K562 (cell line): ENCODE measurements at regions not wholly inside any gene's neighbourhood (a gene's known extent, or its start where the extent isn't known, plus 50 kb on each side); places are given as distances from the start of the nearest gene placed in this dataset.

ENCODE experiments used
- CC2D1A ChIP-seq: fragments of 450-650 bp; IDR thresholded peaks from 2 replicates; pipeline ENCODE4 v1.6.1; 2017; ENCODE audit warnings: mild to moderate bottlenecking
- FOXJ3 ChIP-seq: sonication (generic); formaldehyde crosslinking; IDR thresholded peaks from 2 replicates; pipeline ENCODE4 v1.4.0; 2020; ENCODE audit warnings: mild to moderate bottlenecking, missing genetic modification reagents
- HNRNPK ChIP-seq: fragments of 200-400 bp; formaldehyde crosslinking; IDR thresholded peaks from one replicate; pipeline ENCODE4 v1.6.1; 2018; ENCODE audit warnings: mild to moderate bottlenecking, low read depth, low read length; ENCODE audit not compliant: poor library complexity, severe bottlenecking
- MEF2A ChIP-seq: IDR thresholded peaks from 2 replicates; pipeline ENCODE4 v1.6.1; 2011; ENCODE audit warnings: low read depth, mild to moderate bottlenecking, low read length, moderate library complexity; ENCODE audit not compliant: control insufficient read depth
- SMARCA4 ChIP-seq: fragments of 450-650 bp; IDR thresholded peaks from 2 replicates; pipeline ENCODE4 v1.6.1; 2016
- SRSF9 ChIP-seq: fragments of 200-400 bp; formaldehyde crosslinking; IDR thresholded peaks from 2 replicates; pipeline ENCODE4 v1.6.1; 2017; ENCODE audit warnings: low read depth, low read length, borderline replicate concordance
- ZC3H11A ChIP-seq: IDR thresholded peaks from 2 replicates; pipeline ENCODE4 v1.6.1; 2012; ENCODE audit warnings: low read depth, low read length, improper control_type of control experiment
- ZKSCAN1 ChIP-seq: fragments of 150-350 bp; IDR thresholded peaks from 2 replicates; pipeline ENCODE4 v1.6.1; 2016; ENCODE audit warnings: low read depth, low read length
- ZNF408 ChIP-seq: fragments of 250-450 bp; sonication (Bioruptor Pico); IDR thresholded peaks from 2 replicates; pipeline ENCODE4 v1.4.0; 2020; ENCODE audit warnings: low read depth, mild to moderate bottlenecking, moderate library complexity
- TF ChIP-seq, protein P1 (sequence below), 2 experiments: IDR thresholded peaks; 2 replicates each; pipeline ENCODE4 v1.6.1; 2012; ENCODE audit warnings: improper control_type of control experiment in 2 of 2, low read depth in 2 of 2, low read length in 2 of 2, borderline replicate concordance in 1 of 2
- TF ChIP-seq, protein P2 (sequence below): sonication (generic); formaldehyde crosslinking; IDR thresholded peaks from 2 replicates; pipeline ENCODE4 v1.8.0; 2022; ENCODE audit warnings: mild to moderate bottlenecking, missing genetic modification reagents
- TF ChIP-seq, protein P3 (sequence below): fragments of 450-650 bp; formaldehyde crosslinking; conservative IDR thresholded peaks from 2 replicates; pipeline ENCODE4 v1.4.0; 2022; ENCODE audit warnings: mild to moderate bottlenecking, missing genetic modification characterization

DNA sequence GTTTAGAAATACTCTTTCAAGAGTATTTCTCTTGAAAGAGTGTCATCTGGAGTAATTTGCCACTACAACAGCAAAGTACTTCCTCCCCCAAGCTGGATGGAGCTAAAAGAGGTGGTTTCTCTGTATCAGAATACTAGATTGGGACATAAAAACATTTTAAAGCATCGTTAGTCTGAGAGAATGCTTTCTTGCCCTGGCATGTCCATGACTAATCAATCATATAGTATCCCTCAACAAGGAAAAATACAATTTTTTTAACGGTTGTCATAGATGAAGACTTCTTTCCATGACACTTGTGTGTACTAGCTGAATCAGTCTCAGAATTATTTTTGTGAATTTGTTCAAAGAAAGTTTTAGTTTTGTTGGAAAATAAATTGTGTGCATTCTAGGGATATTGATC is 237.9 kb downstream of the NEBL start (continued):
- TF ChIP-seq, protein P1, sequence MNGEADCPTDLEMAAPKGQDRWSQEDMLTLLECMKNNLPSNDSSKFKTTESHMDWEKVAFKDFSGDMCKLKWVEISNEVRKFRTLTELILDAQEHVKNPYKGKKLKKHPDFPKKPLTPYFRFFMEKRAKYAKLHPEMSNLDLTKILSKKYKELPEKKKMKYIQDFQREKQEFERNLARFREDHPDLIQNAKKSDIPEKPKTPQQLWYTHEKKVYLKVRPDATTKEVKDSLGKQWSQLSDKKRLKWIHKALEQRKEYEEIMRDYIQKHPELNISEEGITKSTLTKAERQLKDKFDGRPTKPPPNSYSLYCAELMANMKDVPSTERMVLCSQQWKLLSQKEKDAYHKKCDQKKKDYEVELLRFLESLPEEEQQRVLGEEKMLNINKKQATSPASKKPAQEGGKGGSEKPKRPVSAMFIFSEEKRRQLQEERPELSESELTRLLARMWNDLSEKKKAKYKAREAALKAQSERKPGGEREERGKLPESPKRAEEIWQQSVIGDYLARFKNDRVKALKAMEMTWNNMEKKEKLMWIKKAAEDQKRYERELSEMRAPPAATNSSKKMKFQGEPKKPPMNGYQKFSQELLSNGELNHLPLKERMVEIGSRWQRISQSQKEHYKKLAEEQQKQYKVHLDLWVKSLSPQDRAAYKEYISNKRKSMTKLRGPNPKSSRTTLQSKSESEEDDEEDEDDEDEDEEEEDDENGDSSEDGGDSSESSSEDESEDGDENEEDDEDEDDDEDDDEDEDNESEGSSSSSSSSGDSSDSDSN (IDR thresholded peaks at IDR 0.05; ENCODE audit: borderline replicate concordance in 1 of 2, low read depth in 2 of 2, low read length in 2 of 2): no peak
- TF ChIP-seq ZC3H11A: no peak
- TF ChIP-seq CC2D1A: no peak
- TF ChIP-seq ZKSCAN1: no peak
- TF ChIP-seq HNRNPK: no peak
- TF ChIP-seq ZNF408: no peak
- TF ChIP-seq, protein P2, sequence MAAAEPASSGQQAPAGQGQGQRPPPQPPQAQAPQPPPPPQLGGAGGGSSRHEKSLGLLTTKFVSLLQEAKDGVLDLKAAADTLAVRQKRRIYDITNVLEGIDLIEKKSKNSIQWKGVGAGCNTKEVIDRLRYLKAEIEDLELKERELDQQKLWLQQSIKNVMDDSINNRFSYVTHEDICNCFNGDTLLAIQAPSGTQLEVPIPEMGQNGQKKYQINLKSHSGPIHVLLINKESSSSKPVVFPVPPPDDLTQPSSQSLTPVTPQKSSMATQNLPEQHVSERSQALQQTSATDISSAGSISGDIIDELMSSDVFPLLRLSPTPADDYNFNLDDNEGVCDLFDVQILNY (CRISPR knock-in tag): no peak
- TF ChIP-seq FOXJ3 (CRISPR knock-in tag): no peak
- TF ChIP-seq MEF2A: no peak
- TF ChIP-seq SMARCA4: no peak
- TF ChIP-seq SRSF9: no peak
- TF ChIP-seq, protein P3, sequence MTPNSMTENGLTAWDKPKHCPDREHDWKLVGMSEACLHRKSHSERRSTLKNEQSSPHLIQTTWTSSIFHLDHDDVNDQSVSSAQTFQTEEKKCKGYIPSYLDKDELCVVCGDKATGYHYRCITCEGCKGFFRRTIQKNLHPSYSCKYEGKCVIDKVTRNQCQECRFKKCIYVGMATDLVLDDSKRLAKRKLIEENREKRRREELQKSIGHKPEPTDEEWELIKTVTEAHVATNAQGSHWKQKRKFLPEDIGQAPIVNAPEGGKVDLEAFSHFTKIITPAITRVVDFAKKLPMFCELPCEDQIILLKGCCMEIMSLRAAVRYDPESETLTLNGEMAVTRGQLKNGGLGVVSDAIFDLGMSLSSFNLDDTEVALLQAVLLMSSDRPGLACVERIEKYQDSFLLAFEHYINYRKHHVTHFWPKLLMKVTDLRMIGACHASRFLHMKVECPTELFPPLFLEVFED: no peak
